Heart right ventricle (tissue), 16 donors: ENCODE measurements at regions not wholly inside any gene's neighbourhood (a gene's known extent, or its start where the extent isn't known, plus 50 kb on each side); places are given as distances from the start of the nearest gene placed in this dataset.

Source experiments
- ATAC-seq, 8 donors: fragments of 200-7000 bp; cut with Tn5 transposase; one replicate each; pipeline ENCODE4 v1.9.1; 2020; ENCODE audit warnings: mild to moderate bottlenecking in 8 of 8, moderate library complexity in 8 of 8, moderate number of reproducible peaks in 1 of 8
- DNase-seq, 2 donors: peaks; one replicate each; pipeline ENCODE4 v3.0.0-alpha.2; 2020
- H3K27ac ChIP-seq, 10 donors: fragments of 200-600 bp; sonication (generic) in 2 of 10; one replicate each; pipeline versions ENCODE4 v1.5.0 to v1.8.0; 2020 to 2022; ENCODE audit warnings: mild to moderate bottlenecking in 3 of 10
- H3K27me3 ChIP-seq, 7 donors: fragments of 200-600 bp; one replicate each; pipeline ENCODE4 v1.8.0; 2021 to 2022; ENCODE audit warnings: mild to moderate bottlenecking in 2 of 7
- H3K36me3 ChIP-seq, 9 donors: fragments of 200-600 bp; sonication (generic) in 1 of 9; one replicate each; pipeline versions ENCODE4 v1.5.0 to v1.8.0; 2020 to 2022; ENCODE audit warnings: mild to moderate bottlenecking in 2 of 9
- H3K4me1 ChIP-seq, 9 donors: fragments of 200-600 bp; sonication (generic) in 1 of 9; one replicate each; pipeline versions ENCODE4 v1.5.0 to v1.8.0; 2020 to 2022; ENCODE audit warnings: mild to moderate bottlenecking in 4 of 9
- H3K4me3 ChIP-seq, 10 donors: fragments of 200-600 bp; sonication (generic) in 2 of 10; one replicate each; pipeline versions ENCODE4 v1.5.0 to v1.8.0; 2020 to 2022; ENCODE audit warnings: mild to moderate bottlenecking in 7 of 10, moderate library complexity in 2 of 10
- H3K9me3 ChIP-seq, 11 donors: fragments of 200-600 bp in 10 of 11; sonication (generic) in 2 of 11; one replicate each; pipeline versions ENCODE4 v1.5.0 to v1.8.0; 2013 to 2022; ENCODE audit warnings: mild to moderate bottlenecking in 2 of 11, control low read depth in 1 of 11, moderate library complexity in 1 of 11
- WGBS, 2 donors: extraction: QIAGEN DNeasy Blood & Tissue Kit; methylation state at CpG; one replicate each; pipeline ENCODE4 v1.1.7; 2013; ENCODE audit warnings: inconsistent platforms in 1 of 2; 5-methylcytosine and 5-hydroxymethylcytosine counted together
- intact Hi-C, 10 donors: fragments of 100-400 bp; cut with DNase I; formaldehyde crosslinking; loops; one replicate each; pipeline versions ENCODE4 v1.11.1 to v1.14.2; 2022
- TF ChIP-seq, protein P1 (sequence below), 9 donors: fragments of 200-600 bp; sonication (generic) in 2 of 9; IDR thresholded peaks; one replicate each; pipeline versions ENCODE4 v1.5.0 to v1.8.0; 2021 to 2022; ENCODE audit warnings: antibody characterized with exemption in 9 of 9, mild to moderate bottlenecking in 5 of 9, moderate library complexity in 1 of 9
- donor health status: Arrhythmogenic right ventricular cardiomyopathy.
- donor health status: ischemic (EF 13 %, LVEDD 7.1; RV severe dilation, severe dysfunction).
- donor health status: healthy with polysubstance abuse.
- donor health status: DM: no; HTN: yes; CAD: no.
- donor health status: DM: no; HTN: no; CAD: no.
- donor health status: ischemic (EF 25% LVEDD 6.9; RV normal size, moderate dysfunction).
- donor health status: ischemic (EF 25% LVEDD 5.7; RV mildly dilated, moderate dysfunction).
- donor health status: healthy.
- donor health status: DM: yes; HTN: yes; CAD: no.
- donor health status: Ischemic cardiomyopathy.
- donor health status: ischemic (EF 35%, LVEDD 5.7; RV mildly dilated, moderate dysfunction).
- donor health status: nonischemic (EF 11% LVEDD 7.7; RV severe dilation, severe dysfunction).
- donor health status: DM: yes; HTN: yes; CAD: no.
- donor health status: PGD.
- donor health status: ischemic (EF 29% LVEDD 5.4; RV normal size, mild dysfunction).
- donor health status: nonischemic (EF 23%, LVEDD 6.1; RV moderate dilation, normal function).

DNA sequence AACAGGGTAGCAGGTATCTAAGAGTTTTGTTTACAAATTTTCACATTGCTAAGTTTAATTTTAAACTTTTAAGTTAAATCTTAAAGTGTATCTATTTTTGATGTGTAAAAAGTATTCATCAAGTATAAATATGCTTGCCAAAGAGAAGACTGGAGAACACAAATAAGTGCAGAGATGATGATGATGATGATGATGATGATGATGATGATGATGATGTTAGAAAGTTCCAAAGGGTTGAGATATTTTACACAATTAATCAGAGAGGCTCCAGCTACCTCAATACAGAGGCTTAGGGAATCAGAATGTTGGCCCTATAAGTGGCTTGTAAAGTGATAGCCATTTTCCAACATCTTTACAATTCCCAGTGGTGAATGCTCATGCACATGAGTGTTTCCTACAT lies 209.0 kb upstream of the NPVF start:
- DNase-seq = no peak
- ATAC-seq = no peak
- no peaks in the 10 kb centered on the region for H3K27me3 ChIP-seq
- TF ChIP-seq, protein P1, sequence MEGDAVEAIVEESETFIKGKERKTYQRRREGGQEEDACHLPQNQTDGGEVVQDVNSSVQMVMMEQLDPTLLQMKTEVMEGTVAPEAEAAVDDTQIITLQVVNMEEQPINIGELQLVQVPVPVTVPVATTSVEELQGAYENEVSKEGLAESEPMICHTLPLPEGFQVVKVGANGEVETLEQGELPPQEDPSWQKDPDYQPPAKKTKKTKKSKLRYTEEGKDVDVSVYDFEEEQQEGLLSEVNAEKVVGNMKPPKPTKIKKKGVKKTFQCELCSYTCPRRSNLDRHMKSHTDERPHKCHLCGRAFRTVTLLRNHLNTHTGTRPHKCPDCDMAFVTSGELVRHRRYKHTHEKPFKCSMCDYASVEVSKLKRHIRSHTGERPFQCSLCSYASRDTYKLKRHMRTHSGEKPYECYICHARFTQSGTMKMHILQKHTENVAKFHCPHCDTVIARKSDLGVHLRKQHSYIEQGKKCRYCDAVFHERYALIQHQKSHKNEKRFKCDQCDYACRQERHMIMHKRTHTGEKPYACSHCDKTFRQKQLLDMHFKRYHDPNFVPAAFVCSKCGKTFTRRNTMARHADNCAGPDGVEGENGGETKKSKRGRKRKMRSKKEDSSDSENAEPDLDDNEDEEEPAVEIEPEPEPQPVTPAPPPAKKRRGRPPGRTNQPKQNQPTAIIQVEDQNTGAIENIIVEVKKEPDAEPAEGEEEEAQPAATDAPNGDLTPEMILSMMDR (IDR thresholded peaks at IDR 0.05) = no peak
- H3K9me3 ChIP-seq = peaks cover 0 to 38% (median 9%) of the 10 kb centered on the region in 11 donors
- H3K4me3 ChIP-seq = no peak overlapping the region
- H3K36me3 ChIP-seq = no peaks in the 10 kb centered on the region
- no peaks in the 10 kb centered on the region for H3K4me1 ChIP-seq
- intact Hi-C loops = no loop called here
- no peak overlapping the region for H3K27ac ChIP-seq

DNA sequence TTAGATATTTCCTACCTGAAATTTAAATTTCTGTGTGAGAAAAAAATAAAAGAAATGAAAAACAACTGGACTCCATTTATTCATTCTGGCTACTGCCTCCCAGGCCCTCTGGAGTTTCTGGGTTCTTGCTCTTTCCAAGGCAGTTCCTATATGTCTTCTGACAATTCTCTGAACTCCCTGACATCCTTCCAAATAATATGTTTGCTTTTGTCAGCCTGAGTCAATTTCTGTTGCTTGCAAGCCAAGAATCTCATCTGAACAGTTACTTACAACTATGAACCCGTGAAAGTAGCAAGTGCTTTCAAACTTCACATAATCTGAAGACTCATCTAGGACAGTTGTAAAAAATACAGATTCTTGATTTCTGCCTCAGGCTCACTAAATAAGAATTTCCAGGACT lies 216.7 kb upstream of the NPVF start:
- peaks cover 0 to 47% (median 9%) of the 10 kb centered on the region in 11 donors for H3K9me3 ChIP-seq
- no peak for DNase-seq
- no peak overlapping the region for H3K4me3 ChIP-seq
- intact Hi-C loops = no loop called here
- ATAC-seq = no peak
- H3K36me3 ChIP-seq = no peaks in the 10 kb centered on the region
- no peaks in the 10 kb centered on the region for H3K4me1 ChIP-seq
- WGBS, 2 donors = 60 to 80% methylated on average over 1 of the region's 1 CpG
- H3K27ac ChIP-seq = no peak overlapping the region
- TF ChIP-seq, protein P1 (IDR thresholded peaks at IDR 0.05) = no peak
- no peaks in the 10 kb centered on the region for H3K27me3 ChIP-seq

DNA sequence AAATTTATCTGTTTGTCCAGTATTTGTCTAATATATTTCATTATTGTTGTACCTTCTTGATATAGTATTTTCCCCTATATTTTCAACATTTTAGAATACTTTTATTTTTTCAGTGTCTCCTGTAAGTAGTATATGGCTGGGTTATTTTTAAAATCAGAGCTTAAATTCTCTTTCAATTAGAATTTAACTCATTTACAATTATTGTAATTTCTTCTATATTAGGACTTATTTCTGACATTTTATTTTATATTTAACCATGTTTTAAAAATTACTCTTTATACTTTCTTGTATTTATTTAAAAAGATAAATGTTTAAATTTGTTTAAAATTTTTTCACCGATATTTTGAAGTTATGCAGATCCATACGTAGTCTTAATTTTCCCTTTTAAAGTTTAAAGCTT lies 220.0 kb upstream of the NPVF start:
- ATAC-seq (no peak), DNase-seq (no peak)
- TF ChIP-seq, protein P1 (IDR thresholded peaks at IDR 0.05) = no peak
- intact Hi-C loops = no loop called here
- 94 to 96% methylated on average over 2 of the region's 2 CpGs for WGBS, 2 donors
- no peak overlapping the region for H3K4me3 ChIP-seq
- no peaks in the 10 kb centered on the region for H3K4me1 ChIP-seq
- H3K27ac ChIP-seq = no peak overlapping the region
- H3K9me3 ChIP-seq = peaks cover 0 to 16% (median 0%) of the 10 kb centered on the region in 11 donors
- H3K36me3 ChIP-seq = no peaks in the 10 kb centered on the region
- no peaks in the 10 kb centered on the region for H3K27me3 ChIP-seq

DNA sequence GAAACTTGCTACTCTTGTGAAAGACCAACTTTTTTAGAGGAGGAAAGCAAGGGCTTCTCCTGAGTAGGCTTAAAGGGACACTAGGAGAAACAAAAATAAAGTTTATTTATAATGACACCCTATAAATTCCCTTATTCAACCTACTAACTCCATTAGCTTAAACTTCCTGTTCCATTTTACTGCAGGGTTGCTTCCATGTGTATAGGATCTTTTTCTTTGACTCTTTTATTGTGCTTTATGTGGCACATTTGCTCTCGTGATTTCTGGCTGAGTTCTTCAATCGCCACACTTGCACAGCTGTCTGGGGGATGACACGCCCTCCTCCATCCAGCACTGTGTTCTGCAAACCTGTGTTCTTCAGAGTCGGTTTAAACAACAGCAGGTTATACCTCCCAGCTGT lies 225.7 kb upstream of the NPVF start:
- peak overlapping the region in 2 of 10 donors; percentile 60 to 64 for H3K27ac ChIP-seq
- intact Hi-C loops = loop anchor here in 2 of 10 donors (10.0 kb wide), 1 partner anchor 111 kb away; no protein-coding TSS in a partner anchor
- peaks cover 0 to 37% (median 26%) of the 10 kb centered on the region in 9 donors for H3K4me1 ChIP-seq
- H3K9me3 ChIP-seq = no peaks in the 10 kb centered on the region
- DNase-seq = no peak
- ATAC-seq = peak in 1 of 8 donors; percentile 7
- WGBS, 2 donors = 63 to 66% methylated on average over 4 of the region's 4 CpGs
- H3K36me3 ChIP-seq = no peaks in the 10 kb centered on the region
- TF ChIP-seq, protein P1 (IDR thresholded peaks at IDR 0.05) = no peak
- no peak overlapping the region for H3K4me3 ChIP-seq
- H3K27me3 ChIP-seq = no peaks in the 10 kb centered on the region
